Psoas muscle (tissue), 7 donors: ENCODE measurements at regions not wholly inside any gene's neighbourhood (a gene's known extent, or its start where the extent isn't known, plus 50 kb on each side); places are given as distances from the start of the nearest gene placed in this dataset.
"Not testable (repeated sequence)": the region's sequence is repeated elsewhere in the genome, so short reads cannot be mapped to it uniquely, and the experiment has no call there.

Source experiments
- ATAC-seq, 4 donors: fragments of 200-7000 bp; cut with Tn5 transposase; one replicate each; pipeline ENCODE4 v1.9.1; 2020; ENCODE audit warnings: moderate library complexity in 3 of 4, mild to moderate bottlenecking in 2 of 4
- DNase-seq, 2 donors: peaks; one replicate each; pipeline ENCODE4 v3.0.0-alpha.2; 2020
- H3K27ac ChIP-seq: fragments of 200-600 bp; one replicate; pipeline ENCODE4 v1.8.0; 2022
- H3K27me3 ChIP-seq, 3 donors: fragments of 200-600 bp in 1 of 3; one replicate each; pipeline versions ENCODE4 v1.6.1 to v1.8.0; 2013 to 2022; ENCODE audit warnings: low read length in 2 of 3, mild to moderate bottlenecking in 2 of 3, moderate library complexity in 1 of 3; ENCODE audit not compliant: insufficient read depth in 3 of 3
- H3K36me3 ChIP-seq, 2 donors: fragments of 200-600 bp in 1 of 2; one replicate each; pipeline versions ENCODE4 v1.6.1 to v1.8.0; 2013 to 2022; ENCODE audit warnings: low read depth in 1 of 2, mild to moderate bottlenecking in 1 of 2, moderate library complexity in 1 of 2; ENCODE audit not compliant: insufficient read depth in 1 of 2
- H3K4me1 ChIP-seq: fragments of 200-600 bp; one replicate; pipeline ENCODE4 v1.8.0; 2022
- H3K4me3 ChIP-seq: fragments of 200-600 bp; one replicate; pipeline ENCODE4 v1.8.0; 2022; ENCODE audit warnings: mild to moderate bottlenecking
- H3K9me3 ChIP-seq: fragments of 200-600 bp; one replicate; pipeline ENCODE4 v1.8.0; 2022
- CTCF ChIP-seq: fragments of 200-600 bp; IDR thresholded peaks from one replicate; pipeline ENCODE4 v1.8.0; 2022; ENCODE audit warnings: antibody characterized with exemption
- WGBS, 3 donors: extraction: QIAGEN DNeasy Blood & Tissue Kit; methylation state at CpG; one replicate each; pipeline versions ENCODE4 v1.1.6 to v1.1.7; 2013; 5-methylcytosine and 5-hydroxymethylcytosine counted together
- intact Hi-C, 2 donors: fragments of 100-400 bp; cut with DNase I; formaldehyde crosslinking; loops; one replicate each; pipeline versions ENCODE4 v1.11.0 to v1.14.2; 2022
- donor health status: healthy with polysubstance abuse.
- donor health status: DM: no; HTN: no; CAD: no; lungs with moderate emphysema.
- donor health status: Bipolar disorder and iron deficiency.
- donor health status: healthy.
- donor health status: DM: yes; HTN: yes; CAD: no.
- donor health status: DM: no; HTN: no; CAD: no.
- donor health status: DM: yes; HTN: yes; CAD: no.

DNA sequence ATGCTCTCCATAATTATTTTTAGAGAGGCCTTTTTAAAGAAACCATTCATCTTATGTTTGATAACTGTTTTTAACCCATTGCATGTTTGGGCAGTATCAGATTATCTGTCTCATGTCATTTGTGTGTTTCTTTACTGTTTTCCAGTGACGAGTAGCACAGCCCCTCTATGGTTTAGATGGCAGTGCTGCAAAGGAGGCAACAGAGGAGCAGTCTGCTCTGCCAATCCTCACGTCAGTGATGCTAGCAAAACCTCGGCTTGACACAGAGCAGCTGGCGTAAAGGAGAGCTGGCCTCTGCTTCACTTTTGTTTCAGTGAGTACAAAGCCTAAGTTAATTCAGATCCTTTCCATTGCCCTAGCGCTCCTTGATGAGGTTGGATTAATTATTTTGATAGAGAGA lies 80.4 kb upstream of the GARIN1A start:
- TF ChIP-seq CTCF, result no peak
- DNase-seq (no peak), ATAC-seq (peak; percentile 59 to 78 (median 74))
- intact Hi-C loops, result no loop called here
- H3K27ac ChIP-seq, result peak overlapping the region; percentile 66
- no peaks in the 10 kb centered on the region for H3K27me3 ChIP-seq
- H3K4me3 ChIP-seq, result no peak overlapping the region
- H3K36me3 ChIP-seq, result peaks cover 0 to 54% of the 10 kb centered on the region in 2 donors
- H3K9me3 ChIP-seq, result no peaks in the 10 kb centered on the region
- 48 to 67% (median 53%) methylated on average over 5 of the region's 5 CpGs for WGBS, 3 donors
- peaks cover 12% of the 10 kb centered on the region for H3K4me1 ChIP-seq

GRCh38 chr7:128592209-128592608 lies 79.9 kb upstream of the GARIN1A start:
- Histone ChIP-seq H3K27ac (peak overlapping the region; percentile 66), H3K36me3 (peaks cover 0 to 51% of the 10 kb centered on the region in 2 donors), H3K4me1 (peaks cover 12% of the 10 kb centered on the region)
- H3K27me3 ChIP-seq, DNase-seq, intact Hi-C loops, H3K4me3 ChIP-seq, H3K9me3 ChIP-seq: not testable (repeated sequence)
- peak; percentile 56 to 77 (median 64) for ATAC-seq
- WGBS, 3 donors, result 27 to 35% methylated on average over 2 of the region's 3 CpGs; no CpG with 5 or more reads in 1 of the 3 donors

DNA sequence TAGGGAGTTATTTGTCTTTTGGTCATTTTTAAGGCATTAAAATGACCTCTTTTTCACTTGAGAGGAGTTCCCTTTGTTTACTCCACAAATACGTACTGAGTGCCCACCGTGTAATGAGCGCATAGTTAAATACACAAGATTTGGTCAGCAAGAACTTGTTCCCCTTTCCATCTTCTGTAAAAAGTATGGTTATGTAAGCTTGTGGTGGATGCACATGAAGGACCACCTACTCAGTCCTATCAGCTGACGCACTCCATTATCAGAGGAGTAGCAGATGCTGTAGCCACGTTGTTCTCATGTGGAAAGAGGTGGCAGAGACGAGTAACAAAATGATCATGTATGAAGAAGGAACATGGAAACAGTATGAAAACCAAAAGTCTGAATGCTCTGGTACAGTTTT lies 78.0 kb upstream of the GARIN1A start:
- H3K36me3 ChIP-seq, result peaks cover 0 to 43% of the 10 kb centered on the region in 2 donors

GRCh38 chr7:128596336-128597128 lies 75.6 kb upstream of the GARIN1A start:
- Histone ChIP-seq H3K36me3 (peaks cover 0 to 49% of the 10 kb centered on the region in 2 donors), H3K4me1 (peaks cover 23% of the 10 kb centered on the region)
- ATAC-seq, result not testable (repeated sequence)

More for the DNA sequence above, 78.0 kb upstream of the GARIN1A start:
- H3K27ac ChIP-seq, ATAC-seq, H3K4me3 ChIP-seq, DNase-seq, intact Hi-C loops, H3K27me3 ChIP-seq, H3K9me3 ChIP-seq: not testable (repeated sequence)
- 88 to 91% (median 91%) methylated on average over 6 of the region's 6 CpGs for WGBS, 3 donors
- H3K4me1 ChIP-seq, result peaks cover 14% of the 10 kb centered on the region

GRCh38 chr7:128598946-128599345 lies 73.1 kb upstream of the GARIN1A start:
- WGBS, 3 donors, result 28 to 35% (median 30%) methylated on average over 5 of the region's 5 CpGs
- H3K27me3 ChIP-seq, H3K27ac ChIP-seq, DNase-seq, intact Hi-C loops, H3K4me3 ChIP-seq, H3K9me3 ChIP-seq: not testable (repeated sequence)
- H3K4me1 ChIP-seq, result peaks cover 11% of the 10 kb centered on the region
- ATAC-seq, result peak; percentile 46 to 76 (median 72)
- peaks cover 0 to 29% of the 10 kb centered on the region in 2 donors for H3K36me3 ChIP-seq

More at GRCh38 chr7:128596336-128597128, 75.6 kb upstream of the GARIN1A start:
- H3K9me3 ChIP-seq, H3K27ac ChIP-seq, H3K27me3 ChIP-seq, DNase-seq, intact Hi-C loops, H3K4me3 ChIP-seq: not testable (repeated sequence)
- WGBS, 3 donors, result 86 to 92% (median 88%) methylated on average over 8 of the region's 8 CpGs

GRCh38 chr7:128608678-128609421 lies 63.2 kb upstream of the GARIN1A start:
- Histone ChIP-seq H3K36me3 (peaks cover 0 to 62% of the 10 kb centered on the region in 2 donors), H3K27ac (peak overlapping the region; percentile 2), H3K4me3 (peak overlapping the region; percentile 39)
- not testable (repeated sequence) for H3K4me1 ChIP-seq, H3K9me3 ChIP-seq, DNase-seq, H3K27me3 ChIP-seq
- TF ChIP-seq CTCF, result peak; percentile 53
- WGBS, 3 donors, result 11 to 20% (median 13%) methylated on average over 6 of the region's 6 CpGs
- intact Hi-C loops, result loop anchor here (5.0 kb wide), 1 partner anchor 273 kb away; no protein-coding TSS in a partner anchor
- ATAC-seq, result peak; percentile 70 to 84 (median 76)

- H3K9me3 ChIP-seq, H3K4me1 ChIP-seq, H3K27ac ChIP-seq, intact Hi-C loops, H3K4me3 ChIP-seq, DNase-seq, ATAC-seq, H3K27me3 ChIP-seq: not testable (repeated sequence)
- peaks cover 0 to 74% of the 10 kb centered on the region in 2 donors for H3K36me3 ChIP-seq
- WGBS, 3 donors, result 89 to 94% (median 92%) methylated on average over 3 of the region's 3 CpGs
Measured at GRCh38 chr7:128613366-128613765, 58.7 kb upstream of the GARIN1A start.

DNA sequence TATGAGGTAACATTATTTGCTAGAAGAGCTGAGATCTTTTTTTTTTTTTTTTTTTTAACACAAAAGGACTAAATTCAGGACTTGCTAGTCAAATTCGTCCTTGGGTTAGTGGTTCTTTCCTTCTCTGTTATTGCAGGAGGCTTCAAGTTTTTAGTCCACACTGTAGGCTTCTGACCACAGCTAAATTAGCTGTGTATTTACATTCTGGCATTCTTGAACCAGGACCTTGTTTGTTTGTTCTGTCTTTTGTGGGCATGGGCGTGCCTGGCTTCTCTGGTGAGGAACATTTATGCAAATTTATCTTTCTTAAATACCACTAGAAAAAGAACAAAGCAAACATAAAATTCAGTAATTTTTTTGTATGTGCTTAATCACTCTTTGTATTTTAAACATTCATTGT lies 57.3 kb upstream of the GARIN1A start:
- H3K4me1 ChIP-seq, DNase-seq, H3K27me3 ChIP-seq, H3K9me3 ChIP-seq, H3K4me3 ChIP-seq, ATAC-seq, intact Hi-C loops, H3K27ac ChIP-seq: not testable (repeated sequence)
- WGBS, 3 donors, result 89 to 91% (median 89%) methylated on average over 2 of the region's 2 CpGs
- H3K36me3 ChIP-seq, result peaks cover 0 to 77% of the 10 kb centered on the region in 2 donors

GRCh38 chr7:128616799-128617198 lies 55.3 kb upstream of the GARIN1A start:
- ATAC-seq, H3K4me3 ChIP-seq, DNase-seq, intact Hi-C loops, H3K9me3 ChIP-seq, H3K27me3 ChIP-seq, H3K4me1 ChIP-seq, H3K27ac ChIP-seq: not testable (repeated sequence)
- 94 to 100% (median 99%) methylated on average over 4 of the region's 4 CpGs for WGBS, 3 donors
- H3K36me3 ChIP-seq, result peaks cover 0 to 75% of the 10 kb centered on the region in 2 donors
